Activated CD8-positive, alpha-beta T cell treated with anti-CD3 and anti-CD28 coated beads for 36 hours (primary cell): ENCODE measurements at regions not wholly inside any gene's neighbourhood (a gene's known extent, or its start where the extent isn't known, plus 50 kb on each side); places are given as distances from the start of the nearest gene placed in this dataset.

ENCODE experiments used
- ATAC-seq: fragments of 200-7000 bp; cut with Tn5 transposase; one replicate; pipeline ENCODE4 v1.10.0; 2021; ENCODE audit warnings: mild to moderate bottlenecking, moderate library complexity
- CTCF ChIA-PET: fragments of 350-600 bp; sonication (Branson Sonifier 250); formaldehyde crosslinking; loops from one replicate; lab custom pipeline; 2021; ENCODE audit warnings: antibody characterized with exemption; lab: Charles Lee
- POLR2A ChIA-PET: fragments of 350-600 bp; sonication (Branson Sonifier 250); formaldehyde crosslinking; loops from one replicate; lab custom pipeline; 2021; ENCODE audit warnings: antibody characterized with exemption; lab: Charles Lee
- DNase-seq: peaks from one replicate; pipeline ENCODE4 v3.0.0-alpha.2; 2020
- H3K27ac Mint-ChIP-seq: one replicate; pipeline ENCODE4 v1.8.0; 2021; ENCODE audit warnings: mild to moderate bottlenecking, mixed read lengths
- H3K27me3 Mint-ChIP-seq: one replicate; pipeline ENCODE4 v1.8.0; 2021; ENCODE audit warnings: mixed read lengths
- H3K36me3 Mint-ChIP-seq: one replicate; pipeline ENCODE4 v1.8.0; 2021; ENCODE audit warnings: low read depth, mixed read lengths
- H3K4me1 Mint-ChIP-seq: one replicate; pipeline ENCODE4 v1.8.0; 2021; ENCODE audit warnings: low read depth, mixed read lengths
- H3K4me3 Mint-ChIP-seq: one replicate; pipeline ENCODE4 v1.8.0; 2021; ENCODE audit warnings: mild to moderate bottlenecking, moderate library complexity, mixed read lengths
- H3K9me3 Mint-ChIP-seq: one replicate; pipeline ENCODE4 v1.8.0; 2021; ENCODE audit warnings: mixed read lengths
- intact Hi-C: fragments of 100-400 bp; cut with micrococcal nuclease; formaldehyde crosslinking; loops from one replicate; pipeline ENCODE4 v1.10.0; 2022
- TF ChIP-seq, protein P1 (sequence below): fragments of 200-600 bp; IDR thresholded peaks from one replicate; pipeline ENCODE4 v1.8.0; 2022; ENCODE audit warnings: antibody characterized with exemption, mild to moderate bottlenecking

DNA sequence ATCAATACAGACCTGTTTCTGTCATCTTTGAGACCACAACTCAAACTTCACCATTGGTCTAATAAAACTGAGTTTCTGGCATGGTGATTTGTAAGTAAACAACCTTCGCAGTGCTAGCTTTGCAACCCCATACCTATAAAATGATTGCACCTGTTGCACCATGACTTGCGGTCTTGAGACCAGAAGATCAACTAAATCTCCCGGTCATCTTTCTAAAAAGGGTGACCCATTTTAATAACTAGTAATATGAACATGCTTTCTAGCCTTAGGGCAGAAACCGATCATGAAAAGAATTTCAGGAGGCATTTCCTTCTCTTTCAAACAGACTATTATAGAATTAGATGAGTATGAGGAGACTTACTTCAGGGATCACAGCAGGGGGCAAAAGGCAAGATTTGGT is 151.9 kb upstream of the ZNF385D start:
- ChIA-PET CTCF (no interaction called here), POLR2A (no interaction called here)
- no peak for DNase-seq
- Mint-ChIP-seq H3K36me3 (no peaks in the 10 kb centered on the region), H3K9me3 (peaks cover 5% of the 10 kb centered on the region), H3K4me3 (no peak overlapping the region), H3K27ac (no peak overlapping the region), H3K4me1 (no peaks in the 10 kb centered on the region), H3K27me3 (no peaks in the 10 kb centered on the region)
- ATAC-seq = no peak
- intact Hi-C loops = no loop called here
- TF ChIP-seq, protein P1, sequence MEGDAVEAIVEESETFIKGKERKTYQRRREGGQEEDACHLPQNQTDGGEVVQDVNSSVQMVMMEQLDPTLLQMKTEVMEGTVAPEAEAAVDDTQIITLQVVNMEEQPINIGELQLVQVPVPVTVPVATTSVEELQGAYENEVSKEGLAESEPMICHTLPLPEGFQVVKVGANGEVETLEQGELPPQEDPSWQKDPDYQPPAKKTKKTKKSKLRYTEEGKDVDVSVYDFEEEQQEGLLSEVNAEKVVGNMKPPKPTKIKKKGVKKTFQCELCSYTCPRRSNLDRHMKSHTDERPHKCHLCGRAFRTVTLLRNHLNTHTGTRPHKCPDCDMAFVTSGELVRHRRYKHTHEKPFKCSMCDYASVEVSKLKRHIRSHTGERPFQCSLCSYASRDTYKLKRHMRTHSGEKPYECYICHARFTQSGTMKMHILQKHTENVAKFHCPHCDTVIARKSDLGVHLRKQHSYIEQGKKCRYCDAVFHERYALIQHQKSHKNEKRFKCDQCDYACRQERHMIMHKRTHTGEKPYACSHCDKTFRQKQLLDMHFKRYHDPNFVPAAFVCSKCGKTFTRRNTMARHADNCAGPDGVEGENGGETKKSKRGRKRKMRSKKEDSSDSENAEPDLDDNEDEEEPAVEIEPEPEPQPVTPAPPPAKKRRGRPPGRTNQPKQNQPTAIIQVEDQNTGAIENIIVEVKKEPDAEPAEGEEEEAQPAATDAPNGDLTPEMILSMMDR = no peak

DNA sequence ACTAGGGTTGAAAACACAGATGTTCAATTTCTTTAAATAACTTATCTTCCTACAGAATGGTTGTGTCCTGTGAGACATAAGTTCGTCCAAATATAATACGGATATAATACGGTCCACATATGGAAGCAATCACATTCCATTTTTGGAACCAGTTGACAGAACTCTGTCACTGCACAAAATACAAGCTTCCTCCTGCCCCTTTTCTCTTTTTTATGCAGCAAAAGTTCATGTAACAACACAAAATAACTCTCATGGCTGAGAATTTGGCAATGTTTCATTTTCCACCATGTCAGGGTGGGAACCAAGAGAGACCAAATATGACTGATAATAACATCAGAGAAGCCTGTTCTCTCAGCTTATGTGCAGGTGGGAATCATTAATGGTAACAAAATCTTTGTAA is 158.1 kb upstream of the ZNF385D start:
- TF ChIP-seq, protein P1 = no peak
- no peak for ATAC-seq
- intact Hi-C loops = no loop called here
- no peak for DNase-seq
- Mint-ChIP-seq H3K36me3 (no peaks in the 10 kb centered on the region), H3K4me1 (no peaks in the 10 kb centered on the region), H3K9me3 (peaks cover 8% of the 10 kb centered on the region), H3K27ac (no peak overlapping the region), H3K4me3 (no peak overlapping the region), H3K27me3 (no peaks in the 10 kb centered on the region)
- POLR2A ChIA-PET = no interaction called here
- CTCF ChIA-PET = no interaction called here

DNA sequence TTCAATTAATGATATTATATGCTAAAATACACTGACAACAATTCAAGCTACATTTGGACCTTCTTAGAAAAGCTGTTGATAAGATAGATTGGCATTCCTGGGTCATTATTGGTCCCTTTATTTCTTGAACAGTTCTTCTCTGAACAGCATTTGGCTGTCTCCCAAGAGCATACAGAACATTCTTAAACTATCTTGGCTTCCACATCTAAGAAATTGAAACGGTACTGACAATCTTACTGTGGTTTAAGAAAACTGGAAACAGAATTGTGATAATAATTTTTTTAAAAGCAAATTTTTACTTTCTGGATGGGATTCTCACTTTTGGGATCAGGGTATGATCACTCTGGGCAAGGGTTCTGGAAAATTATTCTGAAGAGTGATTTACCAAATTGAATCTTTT is 161.7 kb upstream of the ZNF385D start:
- DNase-seq (no peak), ATAC-seq (no peak)
- ChIA-PET POLR2A (no interaction called here), CTCF (interaction anchor here (1.1 kb wide), 1 partner anchor 359 kb away, joined by 3 read pairs; no protein-coding TSS in a partner anchor)
- H3K4me3 Mint-ChIP-seq = no peak overlapping the region
- TF ChIP-seq, protein P1 = no peak
- no peaks in the 10 kb centered on the region for H3K4me1 Mint-ChIP-seq
- no peaks in the 10 kb centered on the region for H3K27me3 Mint-ChIP-seq
- no peak overlapping the region for H3K27ac Mint-ChIP-seq
- intact Hi-C loops = no loop called here
- no peaks in the 10 kb centered on the region for H3K36me3 Mint-ChIP-seq
- peaks cover 7% of the 10 kb centered on the region for H3K9me3 Mint-ChIP-seq

DNA sequence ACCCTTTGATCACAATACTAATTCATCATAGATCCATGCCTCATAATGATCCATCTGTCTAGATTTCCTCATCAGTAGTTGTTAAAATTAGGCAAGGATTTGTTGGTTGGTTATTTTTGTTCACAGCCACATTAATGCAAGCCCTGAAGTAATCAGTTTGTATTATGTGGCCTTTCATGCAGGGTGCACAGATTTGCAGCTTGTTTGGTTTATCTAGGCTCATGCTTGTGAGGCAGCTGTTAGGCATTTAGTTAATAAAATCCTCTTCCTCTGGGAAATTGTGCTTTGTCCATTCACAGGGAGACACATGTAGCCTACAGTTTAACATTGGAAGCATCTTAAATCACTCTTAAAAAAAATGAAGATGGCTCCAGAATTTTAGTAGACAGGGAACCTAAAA is 162.8 kb upstream of the ZNF385D start:
- H3K4me1 Mint-ChIP-seq = no peaks in the 10 kb centered on the region
- no peaks in the 10 kb centered on the region for H3K36me3 Mint-ChIP-seq
- TF ChIP-seq, protein P1 = no peak
- ATAC-seq (no peak), DNase-seq (no peak)
- H3K9me3 Mint-ChIP-seq = peaks cover 7% of the 10 kb centered on the region
- CTCF ChIA-PET = interaction anchor here (1.1 kb wide), 1 partner anchor 360 kb away, joined by 3 read pairs; no protein-coding TSS in a partner anchor
- POLR2A ChIA-PET = no interaction called here
- H3K27me3 Mint-ChIP-seq = no peaks in the 10 kb centered on the region
- no peak overlapping the region for H3K4me3 Mint-ChIP-seq
- H3K27ac Mint-ChIP-seq = no peak overlapping the region
- intact Hi-C loops = no loop called here

DNA sequence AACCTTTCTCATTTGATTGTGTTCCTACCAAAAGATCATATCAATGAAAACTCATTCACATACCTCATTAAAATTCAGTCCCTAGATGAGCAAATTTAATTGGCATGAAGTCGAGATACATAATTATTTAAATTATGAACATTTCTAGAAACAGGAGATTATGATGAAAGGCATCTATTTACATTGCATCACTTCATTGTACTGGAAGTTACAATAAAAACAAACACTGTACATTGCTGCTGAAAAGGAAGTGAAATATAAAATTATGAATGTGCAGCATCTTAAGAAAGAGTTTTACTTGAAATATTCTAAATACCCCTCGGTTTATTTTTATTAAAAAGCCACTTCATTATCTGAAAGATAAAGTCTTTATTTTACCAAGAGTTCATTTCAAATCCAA is 163.4 kb upstream of the ZNF385D start:
- no peaks in the 10 kb centered on the region for H3K27me3 Mint-ChIP-seq
- intact Hi-C loops = no loop called here
- ChIA-PET POLR2A (no interaction called here), CTCF (no interaction called here)
- peaks cover 6% of the 10 kb centered on the region for H3K9me3 Mint-ChIP-seq
- no peak overlapping the region for H3K27ac Mint-ChIP-seq
- no peaks in the 10 kb centered on the region for H3K4me1 Mint-ChIP-seq
- H3K4me3 Mint-ChIP-seq = no peak overlapping the region
- no peak for DNase-seq
- H3K36me3 Mint-ChIP-seq = no peaks in the 10 kb centered on the region
- TF ChIP-seq, protein P1 = no peak
- ATAC-seq = no peak
